Keratinocyte (primary cell): ENCODE measurements at regions not wholly inside any gene's neighbourhood (a gene's known extent, or its start where the extent isn't known, plus 50 kb on each side); places are given as distances from the start of the nearest gene placed in this dataset.

ENCODE experiments used
- DNase-seq: peaks from one replicate; pipeline ENCODE4 v3.0.0-alpha.2; 2011; ENCODE audit warnings: low read depth, missing footprints, low spot score
- FAIRE-seq: peaks from 2 replicates; lab custom pipeline; 2011; peaks lifted over from hg19 to GRCh38; lab: Jason Lieb, UNC
- H2AFZ ChIP-seq: 2 replicates; pipeline ENCODE4 v1.6.0; 2012; ENCODE audit warnings: low read length, control low read depth, inconsistent platforms; ENCODE audit not compliant: control insufficient read depth
- H3K27ac ChIP-seq: 2 replicates; pipeline ENCODE4 v1.5.1; 2011; ENCODE audit warnings: low read length; ENCODE audit not compliant: control insufficient read depth, insufficient read depth
- H3K27me3 ChIP-seq: 3 replicates; pipeline ENCODE4 v1.6.0; 2011; ENCODE audit warnings: low read length; ENCODE audit not compliant: control insufficient read depth, insufficient read depth; ENCODE audit errors: extremely low read depth
- H3K36me3 ChIP-seq, 2 experiments: 2 replicates in 1 of 2; 3 replicates in 1 of 2; pipeline ENCODE4 v1.5.1; 2011; ENCODE audit warnings: low read length in 2 of 2, mild to moderate bottlenecking in 1 of 2; ENCODE audit not compliant: control insufficient read depth in 2 of 2, insufficient read depth in 2 of 2; ENCODE audit errors: extremely low read depth in 1 of 2
- H3K4me1 ChIP-seq: 3 replicates; pipeline ENCODE4 v1.5.1; 2011; ENCODE audit warnings: low read length; ENCODE audit not compliant: control insufficient read depth, insufficient read depth; ENCODE audit errors: extremely low read depth
- H3K4me2 ChIP-seq: 3 replicates; pipeline ENCODE4 v1.6.0; 2011; ENCODE audit warnings: low read depth, low read length; ENCODE audit not compliant: control insufficient read depth, insufficient read depth; ENCODE audit errors: extremely low read depth
- H3K4me3 ChIP-seq, 3 experiments: fragments of 200-600 bp in 1 of 3; sonication (generic) in 1 of 3; 2 replicates in 2 of 3; 3 replicates in 1 of 3; pipeline ENCODE4 v1.5.1; 2011 to 2016; ENCODE audit warnings: low read length in 3 of 3, mild to moderate bottlenecking in 3 of 3, control low read depth in 2 of 3, inconsistent platforms in 1 of 3, low read depth in 1 of 3, mixed read lengths in 1 of 3, mixed run types in 1 of 3, moderate library complexity in 1 of 3; ENCODE audit not compliant: control insufficient read depth in 2 of 3, insufficient read depth in 2 of 3; ENCODE audit errors: extremely low read depth in 1 of 3
- H3K79me2 ChIP-seq: 2 replicates; pipeline ENCODE4 v1.6.0; 2012; ENCODE audit warnings: low read length; ENCODE audit not compliant: control insufficient read depth, insufficient read depth
- H3K9ac ChIP-seq: 3 replicates; pipeline ENCODE4 v1.6.0; 2011; ENCODE audit warnings: low read length; ENCODE audit not compliant: control insufficient read depth, insufficient read depth; ENCODE audit errors: extremely low read depth
- H3K9me1 ChIP-seq: 3 replicates; pipeline ENCODE4 v1.6.0; 2011; ENCODE audit warnings: low read length; ENCODE audit not compliant: control insufficient read depth, insufficient read depth; ENCODE audit errors: extremely low read depth
- H3K9me3 ChIP-seq: 2 replicates; pipeline ENCODE4 v1.5.1; 2012; ENCODE audit warnings: low read depth, low read length; ENCODE audit not compliant: control insufficient read depth
- H4K20me1 ChIP-seq: 3 replicates; pipeline ENCODE4 v1.6.0; 2011; ENCODE audit warnings: low read length; ENCODE audit not compliant: control insufficient read depth, insufficient read depth; ENCODE audit errors: extremely low read depth
- EZH2 ChIP-seq: IDR thresholded peaks from one replicate; pipeline ENCODE4 v1.6.1; 2012; ENCODE audit warnings: inconsistent platforms, mild to moderate bottlenecking, low read length, moderate library complexity
- dilution Hi-C: fragments of 300-500 bp; cut with MboI; formaldehyde crosslinking; loops from one replicate; pipeline ENCODE4 v1.7.0; 2020; ENCODE audit warnings: low sequenced_read_pairs; ENCODE audit not compliant: extremely low pct_ligation_motif_present
- TF ChIP-seq, protein P1 (sequence below), 3 experiments: IDR thresholded peaks in 1 of 3; conservative IDR thresholded peaks in 1 of 3; optimal IDR thresholded peaks in 1 of 3; 2 replicates in 2 of 3; 3 replicates in 1 of 3; pipeline versions ENCODE3 to v1.5.1; 2011; ENCODE audit warnings: low read length in 3 of 3, mild to moderate bottlenecking in 3 of 3, moderate library complexity in 2 of 3, control low read depth in 1 of 3, inconsistent platforms in 1 of 3; ENCODE audit not compliant: insufficient read depth in 2 of 3; ENCODE audit errors: extremely low read depth in 1 of 3

DNA sequence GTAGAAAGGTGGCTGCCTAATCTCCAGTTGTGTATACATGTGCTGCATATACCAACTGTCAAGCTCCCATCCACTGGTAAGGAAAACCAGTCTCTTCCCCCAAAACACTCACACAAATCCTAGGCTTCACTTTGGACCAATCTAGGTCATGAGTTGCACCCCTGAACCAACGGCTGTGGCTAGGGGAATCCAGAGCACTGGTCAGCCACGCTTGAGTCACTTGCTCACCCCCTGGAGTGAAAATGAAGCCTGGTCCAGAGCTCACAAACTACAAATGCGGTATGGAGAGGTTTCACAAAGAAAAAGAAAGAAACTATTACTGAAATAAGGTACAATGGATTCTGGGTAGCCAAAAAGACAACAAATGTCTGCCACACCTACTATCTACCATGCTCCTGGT is 66.1 kb upstream of the NLK start:
- Histone ChIP-seq H3K36me3 (no peaks in the 10 kb centered on the region), H3K9ac (no peak overlapping the region), H3K4me2 (no peak overlapping the region), H3K4me3 (no peak overlapping the region), H3K9me1 (no peaks in the 10 kb centered on the region), H3K9me3 (no peaks in the 10 kb centered on the region), H2AFZ (no peak overlapping the region), H3K4me1 (peaks cover 37% of the 10 kb centered on the region), H3K27ac (no peak overlapping the region), H4K20me1 (no peaks in the 10 kb centered on the region), H3K79me2 (no peaks in the 10 kb centered on the region), H3K27me3 (no peaks in the 10 kb centered on the region)
- DNase-seq (no peak), FAIRE-seq (no peak)
- dilution Hi-C loops, result no loop called here
- no peak for TF ChIP-seq EZH2
- TF ChIP-seq, protein P1, sequence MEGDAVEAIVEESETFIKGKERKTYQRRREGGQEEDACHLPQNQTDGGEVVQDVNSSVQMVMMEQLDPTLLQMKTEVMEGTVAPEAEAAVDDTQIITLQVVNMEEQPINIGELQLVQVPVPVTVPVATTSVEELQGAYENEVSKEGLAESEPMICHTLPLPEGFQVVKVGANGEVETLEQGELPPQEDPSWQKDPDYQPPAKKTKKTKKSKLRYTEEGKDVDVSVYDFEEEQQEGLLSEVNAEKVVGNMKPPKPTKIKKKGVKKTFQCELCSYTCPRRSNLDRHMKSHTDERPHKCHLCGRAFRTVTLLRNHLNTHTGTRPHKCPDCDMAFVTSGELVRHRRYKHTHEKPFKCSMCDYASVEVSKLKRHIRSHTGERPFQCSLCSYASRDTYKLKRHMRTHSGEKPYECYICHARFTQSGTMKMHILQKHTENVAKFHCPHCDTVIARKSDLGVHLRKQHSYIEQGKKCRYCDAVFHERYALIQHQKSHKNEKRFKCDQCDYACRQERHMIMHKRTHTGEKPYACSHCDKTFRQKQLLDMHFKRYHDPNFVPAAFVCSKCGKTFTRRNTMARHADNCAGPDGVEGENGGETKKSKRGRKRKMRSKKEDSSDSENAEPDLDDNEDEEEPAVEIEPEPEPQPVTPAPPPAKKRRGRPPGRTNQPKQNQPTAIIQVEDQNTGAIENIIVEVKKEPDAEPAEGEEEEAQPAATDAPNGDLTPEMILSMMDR (optimal IDR thresholded peaks at IDR 0.05 in 1 of 3, IDR thresholded peaks at IDR 0.05 in 1 of 3, conservative IDR thresholded peaks at IDR 0.05 in 1 of 3; ENCODE audit: extremely low read depth in 1 of 3, insufficient read depth in 2 of 3, low read length in 3 of 3), result no peak

DNA sequence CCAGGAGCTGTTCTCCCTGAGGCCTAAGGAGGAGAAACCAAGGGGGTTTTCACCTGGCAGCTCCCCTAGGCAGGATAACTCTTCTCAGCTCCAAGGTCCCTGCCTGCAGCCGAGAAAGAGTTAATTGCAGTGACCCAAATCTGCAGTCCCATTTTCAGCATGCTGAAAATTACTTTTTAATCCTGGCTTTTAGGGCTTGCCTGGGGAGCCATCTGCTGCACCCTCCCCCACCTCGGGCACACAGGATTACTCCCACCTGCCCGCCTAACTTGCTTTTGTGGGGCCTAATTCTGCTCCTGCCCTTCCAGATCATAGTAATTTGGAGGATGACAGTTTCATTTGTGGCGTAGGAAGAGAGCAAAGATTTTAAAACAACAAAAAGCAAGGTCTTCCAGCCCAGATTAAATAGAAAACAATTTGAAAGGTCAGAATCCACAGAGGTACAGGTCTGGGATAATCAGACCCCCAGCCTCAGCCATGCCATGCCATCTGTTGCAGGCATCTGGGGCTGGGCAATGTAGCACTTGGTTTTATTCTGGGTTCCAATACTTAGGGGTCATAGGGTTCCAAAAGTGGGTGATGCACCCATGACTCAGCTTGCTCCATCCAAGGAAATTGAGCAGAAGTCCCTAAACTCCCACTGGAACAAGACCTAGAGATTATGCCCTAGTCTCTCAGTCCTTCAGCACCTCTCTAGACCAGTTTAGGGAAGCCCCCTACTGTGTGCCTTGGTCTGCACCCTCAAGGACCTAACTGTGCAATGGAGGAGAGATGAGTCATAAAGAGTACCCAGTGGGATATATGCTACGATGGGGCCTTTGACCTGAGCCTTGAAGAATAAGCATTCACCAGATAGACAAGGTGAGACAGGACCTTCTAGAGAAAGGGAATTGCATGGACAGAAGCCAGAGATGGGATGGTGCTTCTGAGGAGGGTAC is 64.5 kb upstream of the NLK start:
- DNase-seq (no peak), FAIRE-seq (no peak)
- no peaks in the 10 kb centered on the region for H3K27me3 ChIP-seq
- peak overlapping the region; percentile 4 for H3K4me2 ChIP-seq
- H4K20me1 ChIP-seq, result no peaks in the 10 kb centered on the region
- no peak overlapping the region for H3K27ac ChIP-seq
- peaks cover 37% of the 10 kb centered on the region for H3K4me1 ChIP-seq
- no peak overlapping the region for H2AFZ ChIP-seq
- H3K4me3 ChIP-seq, result no peak overlapping the region
- no peak overlapping the region for H3K9ac ChIP-seq
- no peaks in the 10 kb centered on the region for H3K79me2 ChIP-seq
- dilution Hi-C loops, result no loop called here
- H3K9me1 ChIP-seq, result no peaks in the 10 kb centered on the region
- H3K36me3 ChIP-seq, result no peaks in the 10 kb centered on the region
- TF ChIP-seq EZH2, result no peak
- TF ChIP-seq, protein P1 (optimal IDR thresholded peaks at IDR 0.05 in 1 of 3, IDR thresholded peaks at IDR 0.05 in 1 of 3, conservative IDR thresholded peaks at IDR 0.05 in 1 of 3; ENCODE audit: extremely low read depth in 1 of 3, insufficient read depth in 2 of 3, low read length in 3 of 3), result no peak
- no peaks in the 10 kb centered on the region for H3K9me3 ChIP-seq
